ENCODE measurements at regions not wholly inside any gene's neighbourhood (a gene's known extent, or its start where the extent isn't known, plus 50 kb on each side); places are given as distances from the start of the nearest gene placed in this dataset.
"Not testable (repeated sequence)": the region's sequence is repeated elsewhere in the genome, so short reads cannot be mapped to it uniquely, and the experiment has no call there.

DNA sequence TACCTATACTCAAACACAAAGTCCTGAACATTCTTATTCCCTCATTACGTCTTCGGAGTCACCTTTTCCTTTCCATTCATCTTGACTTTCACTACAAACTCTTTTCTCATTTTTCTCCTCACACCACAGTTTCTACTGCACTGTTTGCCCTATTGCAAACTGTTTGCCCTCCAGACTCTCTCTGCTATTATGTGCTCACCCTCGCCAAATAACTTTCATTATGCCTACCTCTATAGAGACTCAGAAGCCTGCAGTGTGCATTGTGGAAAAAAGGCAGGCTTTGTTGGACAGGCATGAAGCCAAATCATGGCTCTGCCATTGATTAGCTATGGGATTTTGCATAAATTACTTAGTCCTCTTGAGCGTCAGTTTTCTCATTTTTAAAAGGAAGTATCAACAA lies 246.6 kb upstream of the CCDC196 start:
- intact Hi-C loops (cut with micrococcal nuclease) = no loop called here

DNA sequence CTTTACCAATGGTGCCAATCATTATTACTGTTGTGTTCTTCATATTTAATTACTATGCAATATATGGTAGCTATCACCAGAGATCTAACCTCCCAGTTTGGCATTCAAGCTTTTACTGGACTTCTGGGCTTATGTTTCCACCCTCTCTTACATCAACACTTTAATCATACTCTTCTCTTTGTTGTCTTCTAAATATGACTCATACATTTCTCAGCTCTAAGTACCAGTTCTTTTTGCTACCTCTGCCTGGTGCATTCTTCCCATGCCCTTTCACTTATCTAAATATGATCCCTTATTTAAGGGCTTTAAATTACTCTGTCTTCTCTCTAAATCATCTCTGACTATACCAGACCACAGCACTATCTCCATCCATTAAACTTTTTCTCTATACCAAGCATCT lies 246.1 kb upstream of the CCDC196 start:
- intact Hi-C loops (cut with micrococcal nuclease) = no loop called here

DNA sequence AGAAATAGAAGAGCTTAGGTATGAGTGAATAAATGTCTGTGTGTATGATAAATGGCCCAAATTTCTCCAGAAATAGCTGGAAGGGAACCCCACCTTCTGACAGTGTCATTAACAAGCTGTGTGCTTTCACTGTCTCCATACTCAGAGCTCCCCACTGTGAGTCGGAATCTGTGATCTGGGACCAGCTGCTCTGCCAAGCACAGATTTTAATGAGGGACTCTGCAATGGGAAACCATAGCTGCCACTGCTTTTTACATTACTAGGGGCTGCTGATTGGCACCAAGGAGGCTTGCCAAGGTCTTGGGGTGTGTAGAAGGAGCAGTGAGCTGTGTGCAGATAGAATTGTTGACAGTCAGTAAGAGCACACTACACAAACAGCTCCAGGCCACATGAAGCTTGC lies 244.2 kb upstream of the CCDC196 start:
- intact Hi-C loops (cut with micrococcal nuclease) = no loop called here

DNA sequence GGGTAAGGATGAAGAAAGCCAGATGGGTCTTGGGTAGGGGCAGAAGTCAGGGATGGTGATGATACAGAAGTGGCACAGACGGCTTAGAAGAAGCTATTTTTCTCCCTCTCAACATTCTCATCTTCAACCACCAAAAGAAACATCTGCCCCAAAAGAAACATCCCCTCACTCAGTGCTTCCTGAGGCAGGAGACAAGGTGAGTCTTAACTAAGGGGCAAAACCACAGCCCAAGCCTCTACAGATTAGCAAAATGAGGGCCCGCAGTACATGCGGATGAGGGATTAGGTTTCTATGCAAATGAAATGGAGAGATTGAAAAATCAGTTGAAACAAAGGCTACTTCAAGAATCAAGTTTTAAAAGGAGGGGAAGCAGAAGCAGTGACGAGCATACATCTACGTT lies 241.3 kb upstream of the CCDC196 start:
- intact Hi-C loops (cut with micrococcal nuclease) = no loop called here

DNA sequence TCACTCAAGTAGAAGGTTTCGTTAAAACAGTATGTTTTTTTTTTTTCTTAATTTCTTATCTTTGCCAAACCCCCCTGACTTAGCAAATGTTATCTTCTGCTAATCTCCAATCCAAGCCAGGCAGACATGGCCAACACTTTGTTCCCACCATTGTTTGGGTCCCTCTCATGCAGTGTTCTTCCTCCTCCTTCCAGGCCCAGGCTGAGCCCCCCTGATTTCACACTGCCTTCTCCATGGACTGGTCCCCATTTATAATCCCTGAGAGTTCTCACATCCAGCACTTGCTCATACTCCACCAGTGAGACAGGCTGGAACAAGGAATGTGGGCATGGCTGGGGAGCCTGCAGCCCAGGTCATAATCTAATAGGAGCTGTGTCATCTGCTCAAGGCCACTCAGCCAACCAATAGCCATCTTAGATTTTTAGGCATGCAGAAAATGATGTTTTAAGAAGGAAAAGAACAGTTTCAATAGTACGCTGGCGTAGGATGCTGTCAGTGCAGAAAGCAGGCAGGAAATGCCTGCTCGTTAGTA lies 238.4 kb upstream of the CCDC196 start:
- intact Hi-C loops (cut with micrococcal nuclease) = no loop called here

DNA sequence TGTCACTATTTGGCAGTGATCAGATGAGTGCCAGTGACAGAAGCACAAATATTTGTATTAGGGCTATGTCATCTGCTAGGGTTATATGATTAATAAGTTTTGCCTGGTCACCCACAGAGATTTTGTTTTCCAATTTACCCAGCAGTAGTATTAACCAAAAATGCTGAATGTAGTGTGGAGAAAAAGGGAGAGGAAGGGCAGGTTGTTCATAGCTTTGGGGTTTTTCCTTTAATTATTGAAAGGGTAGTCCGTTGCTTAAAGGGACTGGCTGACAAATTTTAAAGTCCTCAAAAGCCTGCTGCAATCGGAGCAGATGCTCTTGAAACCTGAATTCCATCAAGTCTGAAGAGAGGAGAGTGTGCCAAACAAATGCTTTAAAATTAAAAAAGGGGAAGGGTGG lies 237.9 kb upstream of the CCDC196 start:
- intact Hi-C loops (cut with micrococcal nuclease) = no loop called here

DNA sequence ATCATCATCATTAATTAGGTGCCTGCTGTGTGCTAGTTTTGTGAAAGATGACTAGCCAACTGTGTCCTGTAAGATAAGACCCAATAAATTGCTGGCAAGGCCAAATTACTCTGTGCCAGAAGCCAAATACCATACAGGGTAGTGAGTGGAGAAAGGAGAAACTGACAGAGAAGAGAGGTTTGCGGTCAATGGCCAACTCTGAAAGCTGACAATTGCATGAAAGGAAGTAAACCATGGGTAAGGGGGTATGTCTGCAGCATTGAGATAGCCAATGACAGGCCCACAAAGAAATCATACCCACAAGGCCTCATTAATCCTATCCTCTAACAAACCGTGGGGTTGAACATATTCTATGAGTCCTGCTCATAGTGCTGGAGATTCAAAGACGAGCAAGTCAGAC lies 236.6 kb upstream of the CCDC196 start:
- intact Hi-C loops (cut with micrococcal nuclease) = no loop called here

DNA sequence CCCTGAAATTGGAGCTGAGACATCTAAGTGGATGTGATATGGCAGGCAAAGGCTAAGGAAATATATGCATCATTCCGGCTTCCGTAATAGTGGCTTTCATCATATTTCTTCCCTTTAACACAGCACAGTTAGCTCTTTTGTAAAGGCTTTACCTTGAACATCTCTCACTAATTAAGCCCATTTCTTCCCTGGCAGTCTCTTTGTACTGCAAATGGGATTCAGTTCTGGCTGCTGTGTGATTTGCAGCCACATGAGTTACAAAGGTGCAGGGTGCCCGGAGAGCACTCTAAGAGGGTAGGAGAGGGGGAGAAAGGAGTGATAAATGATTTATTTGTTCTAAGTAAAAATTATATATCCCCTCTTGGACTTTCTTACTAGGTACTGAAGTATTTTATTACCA lies 232.1 kb upstream of the CCDC196 start:
- intact Hi-C loops (cut with micrococcal nuclease) = no loop called here

DNA sequence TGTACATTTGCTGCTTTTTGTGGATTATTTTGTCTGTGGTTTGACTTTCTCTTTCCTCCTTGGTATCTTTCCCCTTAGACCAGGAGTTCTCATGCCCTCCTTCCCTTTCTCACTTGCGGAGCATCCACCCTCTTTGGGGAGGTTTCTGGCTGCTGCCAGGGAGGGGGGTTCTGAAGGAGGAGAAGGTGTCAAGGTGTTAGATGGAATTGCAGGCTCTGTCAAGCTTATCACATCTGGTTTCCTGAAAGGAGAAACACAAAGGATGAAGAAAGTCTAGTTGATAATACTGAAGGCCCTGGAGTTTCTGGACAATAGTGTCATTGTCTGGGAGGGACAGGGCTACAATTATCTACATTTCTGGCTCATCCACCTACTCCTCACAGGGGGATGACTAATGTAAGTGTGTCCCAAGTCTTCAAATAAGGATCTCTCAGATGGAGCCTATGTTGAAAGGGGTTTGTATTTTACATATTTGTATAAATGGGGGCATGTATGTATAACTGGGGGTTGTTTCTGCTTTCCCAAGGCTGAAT lies 217.3 kb upstream of the CCDC196 start:
- intact Hi-C loops (cut with micrococcal nuclease) = no loop called here

DNA sequence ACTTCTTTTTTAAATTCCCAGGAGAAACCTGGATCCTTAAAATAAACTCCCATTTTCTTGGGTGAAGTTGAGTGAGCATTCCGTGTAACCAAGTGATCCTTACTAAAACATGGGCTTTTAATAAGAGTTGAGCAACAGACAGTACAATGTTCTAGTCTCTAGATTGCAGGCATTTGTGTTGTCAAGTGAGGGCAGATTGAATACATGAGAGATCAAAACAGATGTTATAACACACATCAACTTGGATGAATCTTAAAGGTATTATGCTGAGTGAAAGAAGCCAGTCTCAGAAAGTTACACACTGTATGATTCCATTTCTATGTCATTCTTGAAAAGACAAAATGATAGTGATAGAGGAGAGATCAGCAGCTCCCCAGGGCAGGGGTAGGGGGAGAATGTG lies 213.9 kb upstream of the CCDC196 start:
- intact Hi-C loops (cut with micrococcal nuclease) = no loop called here

DNA sequence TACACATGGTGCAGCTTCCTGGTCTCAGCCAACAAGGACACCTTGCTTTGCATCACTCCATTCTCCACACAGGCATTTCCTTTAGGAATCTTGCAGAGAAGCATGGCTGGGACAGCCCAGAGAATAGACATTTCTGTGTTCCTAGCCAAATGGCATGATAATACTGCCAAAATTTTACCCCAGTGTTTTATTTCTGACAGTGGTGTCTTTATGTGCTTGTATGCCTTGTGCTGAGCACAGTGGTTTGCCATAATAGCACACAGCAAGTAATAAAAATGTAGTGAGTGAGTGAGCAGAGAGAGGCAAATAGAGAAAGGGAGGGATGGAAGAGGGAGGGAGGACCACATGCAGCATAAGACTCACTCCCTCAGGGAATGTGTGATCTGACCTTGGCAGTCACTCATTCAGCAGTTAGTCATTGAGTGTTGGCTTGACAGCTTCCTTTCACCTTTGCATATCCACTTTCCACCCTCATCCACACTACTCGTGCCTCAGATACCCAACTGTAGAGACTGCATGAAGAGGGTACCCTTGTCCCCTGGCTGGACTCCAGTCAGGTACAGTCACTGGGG lies 212.8 kb upstream of the CCDC196 start:
- intact Hi-C loops (cut with micrococcal nuclease) = no loop called here

DNA sequence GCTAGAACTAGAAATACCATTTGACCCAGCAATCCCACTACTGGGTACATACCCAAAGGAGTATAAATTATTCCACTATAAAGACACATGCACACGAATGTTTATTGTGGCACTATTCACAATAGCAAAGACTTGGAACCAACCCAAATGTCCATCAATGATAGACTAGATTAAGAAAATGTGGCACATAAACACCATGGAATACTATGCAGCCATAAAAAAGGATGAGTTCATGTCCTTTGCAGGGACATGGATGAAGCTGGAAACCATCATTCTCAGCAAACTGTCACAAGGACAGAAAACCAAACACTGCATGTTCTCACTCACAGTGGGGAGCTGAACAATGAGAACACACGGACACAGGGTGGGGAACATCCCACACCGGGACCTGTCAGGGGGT lies 207.8 kb upstream of the CCDC196 start:
- intact Hi-C loops (cut with micrococcal nuclease) = not testable (repeated sequence)

DNA sequence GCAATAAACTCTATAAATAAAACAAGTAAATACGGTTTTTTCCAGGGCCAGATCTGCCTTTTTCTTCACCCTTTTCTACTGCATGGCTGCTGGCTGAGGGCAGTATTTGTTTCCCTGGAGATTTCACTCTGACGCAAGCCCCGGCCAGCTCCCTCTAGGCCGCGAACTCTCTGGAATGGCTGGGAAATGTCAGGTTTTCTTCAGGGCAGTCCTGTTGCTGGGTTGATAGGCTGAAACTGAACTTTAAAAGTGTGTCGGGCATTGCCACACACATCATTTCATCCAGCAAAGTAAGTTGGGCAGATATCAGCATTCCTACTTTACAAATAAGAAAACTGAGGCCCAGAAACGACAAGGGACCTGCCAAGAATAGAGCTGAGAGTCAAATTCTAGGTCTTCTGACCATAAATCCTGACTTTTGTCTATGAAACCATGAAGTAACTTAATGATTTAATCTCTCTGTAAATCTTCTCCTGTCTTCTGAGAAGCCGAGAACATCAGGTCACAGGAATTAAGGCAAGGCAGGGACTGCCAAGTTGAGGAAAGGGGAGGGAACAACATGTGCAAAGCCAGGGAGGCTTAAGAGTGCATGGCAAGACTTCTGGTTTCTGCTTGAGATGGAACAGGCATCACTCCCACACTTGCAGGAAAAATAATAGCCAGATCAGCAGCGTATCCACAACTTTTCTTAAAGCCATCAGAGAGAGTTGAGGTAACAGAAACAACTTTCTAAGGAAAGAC lies 205.0 kb upstream of the CCDC196 start:
- intact Hi-C loops (cut with micrococcal nuclease) = no loop called here

DNA sequence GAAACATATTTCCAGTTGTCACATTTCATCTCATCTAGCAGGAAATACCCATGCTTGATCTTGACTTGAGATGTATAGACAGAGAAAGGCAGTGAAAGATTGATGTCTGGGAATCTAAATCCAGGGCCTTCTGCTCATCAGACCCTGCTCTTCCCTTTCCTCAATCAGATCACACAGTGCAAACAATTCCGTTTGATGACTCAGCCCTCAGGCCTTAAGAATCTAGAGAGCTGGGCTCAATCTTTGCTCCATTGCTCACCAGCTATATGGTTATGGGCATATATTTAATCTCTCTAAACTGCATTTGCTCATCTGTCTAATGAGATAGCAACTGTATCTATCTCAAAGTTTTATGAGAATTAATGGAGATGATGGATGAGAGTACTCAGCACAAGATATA lies 201.8 kb upstream of the CCDC196 start:
- intact Hi-C loops (cut with micrococcal nuclease) = no loop called here

DNA sequence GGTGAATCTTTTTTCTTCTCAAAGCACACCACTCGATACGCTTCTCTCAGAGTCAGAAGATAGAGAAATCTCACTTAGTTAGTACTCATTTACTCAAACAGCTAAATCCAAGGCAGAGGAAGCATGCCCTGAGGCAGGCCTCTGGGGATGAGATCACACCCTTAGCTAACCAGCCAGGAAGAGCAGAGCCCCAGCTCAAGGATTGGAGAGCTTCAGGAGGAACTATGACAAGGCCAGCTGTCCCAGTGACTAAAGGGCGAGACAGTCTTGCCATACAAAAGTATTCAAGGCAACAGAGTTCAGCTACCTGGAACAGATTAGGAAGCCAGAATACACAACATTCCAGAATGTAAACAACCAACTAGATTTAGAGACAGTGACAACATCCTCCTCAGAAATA lies 197.7 kb upstream of the CCDC196 start:
- intact Hi-C loops (cut with micrococcal nuclease) = no loop called here

DNA sequence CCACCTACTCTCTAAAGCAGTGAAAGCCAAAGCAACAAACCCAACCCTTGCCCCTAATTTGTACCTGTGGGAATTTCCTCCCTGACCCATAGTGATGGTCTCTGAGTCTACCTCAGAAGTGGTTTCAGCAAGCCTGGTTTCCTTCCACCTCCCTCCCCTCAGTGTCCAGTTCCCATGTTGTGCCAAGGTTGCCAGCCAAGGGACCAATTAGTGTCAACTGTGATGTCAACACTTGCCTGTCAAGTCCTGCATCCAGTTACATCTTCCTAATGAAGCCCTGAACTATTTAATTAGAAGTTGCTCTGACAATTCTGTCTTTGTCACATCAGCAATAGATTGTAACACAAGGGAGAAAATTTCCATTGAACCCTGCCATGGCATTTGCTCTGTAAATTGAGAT lies 194.4 kb upstream of the CCDC196 start:
- intact Hi-C loops (cut with micrococcal nuclease) = no loop called here

DNA sequence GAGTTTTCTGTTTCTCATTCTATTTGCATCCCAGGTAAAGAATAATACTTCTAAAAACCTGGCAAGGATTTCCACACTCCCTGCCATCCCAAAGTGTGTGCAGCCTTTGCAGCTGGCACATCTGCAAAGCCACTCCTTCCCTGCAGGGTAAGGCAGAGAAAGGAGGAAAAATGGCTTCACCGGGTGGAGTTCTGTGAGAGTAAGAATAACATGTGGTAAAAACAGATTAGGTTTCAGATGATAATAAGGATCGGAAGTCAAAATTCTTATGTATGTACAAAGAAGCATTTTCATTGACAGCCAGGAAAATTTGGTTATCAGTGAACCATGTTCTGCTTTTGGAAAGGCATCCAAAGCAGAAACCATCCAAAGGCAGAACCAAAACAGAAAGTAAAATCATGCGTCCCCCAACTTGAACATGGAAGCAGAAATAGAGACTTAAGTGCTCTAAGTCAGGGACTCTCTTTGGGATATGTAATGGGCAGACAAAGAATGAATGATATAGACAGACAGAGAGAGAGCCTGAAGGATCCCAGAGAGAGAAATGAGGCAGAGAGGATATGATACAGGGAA lies 192.6 kb upstream of the CCDC196 start:
- intact Hi-C loops (cut with micrococcal nuclease) = no loop called here

DNA sequence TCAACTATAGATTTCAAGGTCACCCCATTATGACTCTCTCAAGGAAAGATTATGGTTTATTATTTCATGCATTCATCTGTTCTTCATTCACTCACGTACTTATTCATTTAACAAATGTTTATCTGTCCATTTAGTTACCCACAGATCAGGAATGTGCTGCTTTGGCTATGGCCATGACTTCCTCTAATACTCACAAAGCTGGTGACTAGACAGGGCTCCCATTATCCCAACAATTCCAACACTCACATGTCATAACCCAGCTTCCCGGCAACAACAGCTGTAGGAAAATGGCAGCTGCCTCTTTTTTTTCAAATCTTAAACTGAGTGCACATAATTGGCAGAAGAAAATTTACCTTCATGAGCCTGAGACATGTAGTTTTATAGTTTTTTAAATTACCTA lies 190.8 kb upstream of the CCDC196 start:
- intact Hi-C loops (cut with micrococcal nuclease) = no loop called here

DNA sequence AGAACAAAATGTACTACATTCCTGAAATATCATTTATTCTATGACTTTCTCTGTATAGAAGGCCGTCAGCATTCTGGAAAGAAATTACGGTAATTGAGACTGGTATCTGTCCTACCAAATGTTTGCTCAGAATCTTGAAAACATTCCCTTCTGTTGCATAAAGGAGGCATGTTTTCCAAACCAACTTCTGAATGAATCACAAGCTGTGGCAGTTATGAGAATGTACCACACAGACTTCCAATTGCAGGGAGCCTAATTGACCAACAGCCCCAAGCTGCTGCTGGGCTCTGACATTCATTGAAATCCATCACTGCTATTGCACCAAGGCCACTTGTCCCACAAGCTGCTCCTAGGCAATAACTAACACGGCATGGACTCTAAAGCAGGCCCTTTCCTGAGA lies 185.3 kb upstream of the CCDC196 start:
- intact Hi-C loops (cut with micrococcal nuclease) = no loop called here

DNA sequence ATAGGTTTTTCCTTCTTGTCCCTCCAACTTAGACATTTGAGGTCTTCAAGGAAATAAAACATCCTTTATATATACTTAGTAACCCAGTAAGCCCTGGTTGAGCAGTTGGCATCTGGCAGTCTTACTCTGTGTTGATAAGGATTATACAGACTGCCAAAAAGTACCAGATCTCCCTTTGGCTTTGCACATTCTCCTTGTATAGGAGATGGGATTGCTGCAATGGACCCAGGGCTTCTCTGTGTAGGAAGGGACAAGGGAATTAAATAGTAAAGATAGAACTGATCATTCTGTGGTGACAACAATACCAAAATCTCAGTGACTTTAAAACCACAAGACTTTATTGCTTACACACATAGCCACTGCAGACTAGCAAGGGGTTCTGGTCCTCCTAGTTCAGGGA lies 180.1 kb upstream of the CCDC196 start:
- intact Hi-C loops (cut with micrococcal nuclease) = no loop called here

DNA sequence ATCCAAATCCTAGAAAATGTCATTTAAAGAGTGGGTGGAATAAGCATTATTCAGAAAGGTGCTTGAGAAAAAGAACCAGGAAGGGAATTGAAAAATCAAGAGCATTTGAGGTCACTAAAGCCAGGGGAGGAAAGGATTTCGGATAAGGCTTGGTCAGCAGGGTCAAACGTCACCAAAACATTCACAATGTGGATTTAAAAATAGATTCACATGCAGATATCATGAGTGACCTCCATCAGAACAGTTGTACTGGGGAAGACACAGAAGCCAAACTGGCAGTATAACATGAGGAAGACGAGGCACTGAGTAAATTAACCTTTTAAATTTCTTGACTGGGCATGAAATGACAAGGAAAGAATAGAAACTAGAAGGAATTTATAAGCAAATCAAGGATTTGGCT lies 175.1 kb upstream of the CCDC196 start:
- intact Hi-C loops (cut with micrococcal nuclease) = no loop called here

DNA sequence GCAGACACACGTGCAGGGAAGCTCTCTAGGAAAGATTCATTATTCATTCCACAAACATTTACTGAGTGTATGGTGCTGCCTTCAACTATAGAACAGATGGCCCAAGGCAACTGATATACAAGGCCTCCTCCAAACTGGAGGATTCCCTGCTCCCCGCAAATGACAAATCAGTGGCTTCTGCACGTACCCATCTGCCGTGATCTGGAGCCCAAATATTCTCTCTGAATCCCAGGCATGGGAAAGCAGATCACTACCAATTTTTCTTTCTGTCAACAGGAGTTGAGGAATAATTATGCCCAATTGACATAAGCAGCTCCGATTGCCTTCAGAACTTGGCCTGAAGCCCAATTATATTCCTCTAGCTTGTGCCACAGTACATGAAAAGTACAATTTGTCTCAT lies 174.2 kb upstream of the CCDC196 start:
- intact Hi-C loops (cut with micrococcal nuclease) = no loop called here

DNA sequence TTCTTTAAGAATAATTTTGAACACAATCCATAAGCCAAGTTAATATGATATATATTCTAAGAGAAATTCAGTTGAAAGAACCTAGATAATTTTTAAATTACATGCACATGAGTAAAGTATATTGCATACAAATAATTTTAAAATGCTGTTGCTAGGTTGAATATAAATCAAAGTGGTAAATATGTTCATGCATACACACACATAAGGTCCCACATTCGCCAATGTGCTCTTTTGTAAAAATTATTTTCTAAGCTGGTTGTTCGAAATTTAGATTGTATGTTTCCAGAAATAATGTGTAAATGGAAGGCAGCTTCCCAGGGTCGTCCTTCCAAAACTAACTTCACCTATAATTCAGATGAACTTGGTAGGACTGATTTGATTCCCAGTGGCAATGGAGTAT lies 173.7 kb upstream of the CCDC196 start:
- intact Hi-C loops (cut with micrococcal nuclease) = no loop called here

Data from T-helper 2 cell treated with Interferon-gamma antibody and Interleukin-4, amounts not matched to agents 100 ng/mL and 5 ng/mL, for 36 hours (primary cell).